NCI-H1417 treated with DMSO at 0.1 percent for 48 hours (cell line): ENCODE measurements at regions not wholly inside any gene's neighbourhood (a gene's known extent, or its start where the extent isn't known, plus 50 kb on each side); places are given as distances from the start of the nearest gene placed in this dataset.

ENCODE experiments used
- DNase-seq: peaks from one replicate; lab custom pipeline; 2025; lab: John Stamatoyannopoulos, UW

DNA sequence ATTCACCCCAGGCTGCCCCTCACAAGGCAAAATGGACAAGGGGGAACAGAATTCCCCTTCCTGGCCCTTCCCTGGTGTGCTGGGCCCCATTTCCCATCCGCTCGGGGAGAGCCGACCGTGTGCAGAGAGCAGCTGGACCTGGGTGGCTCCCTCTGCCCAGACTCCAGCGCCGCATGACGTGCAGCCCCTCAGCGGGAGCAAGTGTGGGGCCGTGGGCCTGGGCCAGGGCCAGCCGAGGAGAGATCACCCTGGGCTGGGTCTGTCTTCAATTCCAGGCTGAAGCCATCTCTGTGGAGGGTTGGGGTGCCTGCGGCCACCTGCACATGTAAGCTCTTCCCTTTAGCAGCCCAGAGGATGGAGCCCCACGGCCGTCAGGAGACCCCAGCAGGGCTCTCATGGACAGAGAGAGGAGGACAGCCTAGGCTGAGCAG lies 241.8 kb downstream of the TTLL2 start:
- DNase-seq, result no peak

DNA sequence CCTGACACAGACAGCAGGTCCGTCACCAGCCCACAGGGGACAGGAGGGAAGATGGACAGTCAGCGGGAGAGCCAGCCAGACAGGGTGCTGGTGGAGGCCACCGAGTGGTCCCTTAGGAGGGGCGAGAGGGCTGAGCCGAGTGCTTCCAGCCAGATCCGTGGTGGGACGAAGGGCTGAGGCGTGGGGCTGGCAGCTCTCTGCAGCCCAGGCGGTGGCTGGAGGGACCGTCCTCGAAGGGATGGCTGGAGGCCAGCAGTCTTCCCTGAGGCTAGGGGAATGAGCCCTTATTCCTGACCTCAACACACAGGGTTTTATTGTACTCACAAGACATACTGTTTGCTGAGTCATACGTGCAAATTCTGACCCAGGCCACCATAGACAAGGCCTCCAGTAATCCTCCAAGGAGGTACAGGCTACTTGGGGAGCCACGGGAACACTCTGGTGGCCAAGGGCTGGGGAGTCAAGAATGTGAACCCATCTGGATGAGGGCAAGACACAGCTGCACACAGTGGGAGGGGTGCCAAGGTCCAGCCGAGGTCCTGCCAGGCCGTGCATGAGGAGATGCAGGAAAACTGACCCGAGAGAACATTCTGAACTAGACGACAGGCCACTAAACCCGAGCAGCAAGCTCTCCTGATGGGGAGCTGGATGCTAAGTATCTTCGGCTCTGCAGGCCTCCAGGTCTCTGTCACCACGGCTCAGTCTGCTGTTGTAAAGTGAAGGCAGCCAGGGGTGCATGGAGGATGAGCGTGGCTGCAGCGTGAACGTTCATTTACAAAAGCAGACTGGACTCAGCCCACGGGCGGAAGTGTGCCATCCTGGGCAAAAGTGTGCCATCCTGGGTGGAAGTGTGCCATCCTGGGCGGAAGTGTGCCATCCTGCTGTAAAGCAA lies 242.5 kb downstream of the TTLL2 start:
- DNase-seq, result no peak

DNA sequence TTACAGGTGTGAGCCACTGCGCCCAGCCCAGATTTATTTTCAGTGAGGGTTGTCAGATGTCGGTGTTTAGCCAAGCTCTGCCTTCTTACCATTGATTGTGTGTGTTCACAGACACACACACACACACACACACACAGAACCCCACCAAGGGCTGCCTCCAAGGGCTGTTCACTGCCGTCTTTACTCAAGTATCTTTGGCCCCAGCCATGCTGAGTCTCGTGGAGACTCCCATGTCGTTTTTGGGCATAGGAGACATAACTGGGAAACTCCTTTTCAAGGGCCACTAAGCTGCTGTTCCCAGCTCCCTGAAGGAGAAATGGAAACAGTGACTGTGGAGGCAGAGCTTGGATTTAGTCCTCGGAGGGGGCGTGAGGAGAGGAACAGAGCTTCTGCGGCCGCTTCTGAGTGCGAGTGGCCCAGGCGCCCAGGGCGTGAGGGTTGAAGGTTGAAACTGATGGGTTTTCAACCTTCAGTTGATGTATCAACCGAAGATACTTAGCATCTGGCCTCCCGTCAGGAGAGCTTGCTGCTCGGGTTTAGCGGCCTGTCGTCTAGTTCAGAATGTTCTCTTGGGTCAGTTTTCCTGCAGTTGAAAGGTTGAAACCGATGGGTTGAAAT lies 243.6 kb downstream of the TTLL2 start:
- DNase-seq, result no peak

DNA sequence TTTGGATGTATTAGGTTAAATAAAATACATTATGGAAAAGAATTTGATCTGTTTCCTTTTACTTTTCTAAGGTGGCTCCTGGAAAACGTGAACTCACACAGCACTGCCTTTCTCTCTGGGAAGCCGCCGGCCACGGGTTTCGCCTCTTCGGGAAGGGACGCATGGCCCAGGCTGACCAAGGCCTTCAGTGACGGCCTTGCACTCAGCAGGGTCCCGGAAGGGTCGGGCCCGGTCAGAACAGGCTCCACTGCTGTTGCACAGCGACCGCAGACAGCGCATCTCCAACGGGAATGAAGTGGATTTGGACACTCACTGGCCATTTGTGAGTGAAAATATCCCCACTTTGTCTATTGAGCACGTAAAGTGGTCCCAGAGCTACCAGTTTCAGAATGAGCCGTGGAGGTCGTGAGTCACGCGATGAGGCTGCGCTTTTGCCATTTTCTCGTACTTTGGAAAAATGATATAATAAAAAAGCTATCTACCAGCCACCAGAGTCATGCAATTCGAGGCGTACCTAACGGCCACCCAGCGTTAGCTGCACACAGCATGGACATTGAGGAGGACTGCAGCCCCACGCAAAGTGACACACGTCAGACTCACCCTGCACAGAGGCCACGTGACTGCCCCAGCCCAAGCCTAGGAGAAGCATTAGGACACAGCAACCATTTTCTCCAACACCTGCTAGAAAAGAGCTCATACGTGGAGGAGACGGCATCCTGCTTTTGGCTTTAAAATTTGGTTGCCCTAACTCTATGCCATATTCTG lies 244.3 kb downstream of the TTLL2 start:
- DNase-seq, result no peak

DNA sequence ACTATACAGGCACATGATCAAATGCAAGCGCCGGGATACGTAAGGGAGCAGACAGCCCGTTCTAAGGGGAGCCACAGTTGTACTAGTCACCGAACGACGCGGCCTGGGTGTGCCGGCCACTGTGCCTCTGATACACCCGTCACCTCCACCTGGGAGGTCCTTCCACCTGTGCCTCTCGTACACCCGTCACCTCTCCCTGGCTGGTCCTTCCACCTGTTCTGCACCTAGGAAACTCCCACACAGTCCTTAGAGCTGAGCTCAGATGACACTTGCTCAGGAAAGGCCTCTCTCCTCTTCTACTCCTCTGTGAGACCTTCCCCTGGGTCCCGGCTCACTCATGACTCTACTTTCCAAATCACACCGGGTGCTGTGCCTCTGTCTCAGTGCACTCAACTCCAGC lies 245.0 kb downstream of the TTLL2 start:
- DNase-seq, result no peak

DNA sequence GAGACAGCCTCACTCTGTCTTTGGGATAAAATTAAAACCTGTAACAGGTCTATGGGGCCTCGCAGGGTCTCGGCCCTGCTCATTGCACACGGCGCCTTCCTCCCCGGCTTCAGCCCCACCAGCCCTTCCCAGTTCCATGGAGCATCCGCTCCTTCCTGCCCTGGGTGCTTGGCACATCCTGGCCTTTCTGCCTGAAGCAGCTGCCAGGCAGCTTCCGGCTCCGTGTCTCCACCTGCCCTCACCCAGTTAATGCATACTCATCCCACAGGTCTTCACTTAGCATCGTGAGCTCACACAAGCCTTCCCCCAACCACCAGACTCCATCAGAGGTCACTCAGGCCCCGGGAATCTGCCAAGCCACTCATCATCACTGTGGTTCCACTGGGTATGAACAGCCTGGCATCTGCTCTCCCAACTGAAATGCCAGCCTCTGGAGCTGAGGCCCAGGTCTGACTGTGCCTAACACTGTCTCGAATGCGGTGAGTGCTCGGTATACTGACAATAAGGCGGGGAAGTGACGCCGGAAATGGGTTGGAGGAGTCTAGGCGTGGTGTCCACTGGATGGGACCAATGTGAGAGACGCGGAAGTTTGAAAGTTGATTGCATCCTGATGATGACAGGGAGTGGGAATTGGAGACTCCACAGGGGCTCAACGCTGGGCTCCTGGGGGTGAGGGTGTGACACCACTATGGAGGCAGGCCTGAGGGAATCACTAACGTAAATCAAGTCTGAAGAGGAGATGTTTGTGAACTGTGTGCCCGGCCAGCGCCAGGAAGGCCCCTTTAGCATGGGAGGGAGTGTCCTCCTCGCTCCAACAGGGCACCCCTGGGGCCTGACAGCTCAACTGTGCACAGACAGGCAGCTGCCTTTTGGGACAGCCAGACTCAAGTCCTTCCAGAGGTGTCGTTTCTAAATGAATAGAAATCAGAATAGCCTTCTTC lies 245.8 kb downstream of the TTLL2 start:
- DNase-seq, result no peak

DNA sequence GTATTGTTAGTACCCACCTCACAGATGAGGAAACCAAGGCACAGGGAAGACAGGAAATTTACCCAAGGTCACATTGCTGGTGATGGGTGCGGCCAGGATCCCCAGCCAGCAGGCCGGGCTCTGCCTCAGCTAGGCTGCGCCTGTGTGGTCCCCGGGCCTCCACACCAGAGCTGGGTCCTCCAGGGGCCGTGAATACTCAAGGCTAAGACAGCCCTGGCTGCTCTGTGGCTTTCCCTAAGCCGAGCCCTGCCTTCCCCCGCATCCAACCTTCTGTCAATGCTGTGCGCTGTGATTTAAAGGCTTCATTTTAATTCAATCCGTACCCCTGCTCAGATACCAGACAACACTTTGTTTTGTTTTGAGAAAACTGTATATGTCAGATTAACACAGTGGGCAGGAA lies 246.7 kb downstream of the TTLL2 start:
- no peak for DNase-seq

DNA sequence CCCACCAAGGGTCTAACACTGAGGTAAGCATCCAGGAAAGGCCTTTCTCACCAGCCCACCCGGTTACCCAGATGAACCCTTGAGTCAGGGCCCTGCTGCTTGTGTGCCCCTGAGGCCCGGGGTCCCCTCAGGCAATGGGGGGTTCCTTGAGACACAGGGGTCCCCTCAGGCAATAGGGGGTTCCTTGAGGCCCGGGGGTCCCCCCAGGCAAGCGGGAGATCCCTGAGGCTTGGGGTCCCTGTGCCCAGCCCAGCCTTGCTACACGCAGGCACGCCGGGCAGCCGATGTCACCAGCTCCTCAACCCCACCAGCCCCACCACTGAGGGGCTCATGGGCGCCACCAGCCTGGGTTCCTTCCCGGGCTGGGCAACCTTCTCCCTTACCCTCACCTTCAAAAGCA lies 247.2 kb downstream of the TTLL2 start:
- no peak for DNase-seq

DNA sequence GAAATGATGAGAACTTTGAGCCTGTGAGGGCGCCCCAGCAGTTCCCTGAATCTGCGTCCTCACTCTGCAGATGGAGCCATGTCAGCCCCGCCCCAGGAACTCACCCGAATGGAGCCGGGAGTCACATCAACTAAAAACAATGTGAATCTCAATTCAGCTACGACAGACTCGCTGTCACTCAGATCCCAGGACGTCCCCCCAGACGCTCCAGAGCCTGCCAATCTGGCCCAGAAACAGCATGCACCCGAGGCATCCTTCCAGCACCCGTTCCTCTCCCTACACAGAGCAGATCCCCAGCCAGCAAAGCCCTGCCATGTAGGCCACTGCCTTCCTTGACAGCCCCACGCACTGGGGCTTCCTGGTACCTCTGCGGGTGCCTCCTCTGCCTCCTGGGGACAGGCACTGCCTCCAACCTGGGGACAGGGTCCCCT lies 248.0 kb downstream of the TTLL2 start:
- no peak for DNase-seq

DNA sequence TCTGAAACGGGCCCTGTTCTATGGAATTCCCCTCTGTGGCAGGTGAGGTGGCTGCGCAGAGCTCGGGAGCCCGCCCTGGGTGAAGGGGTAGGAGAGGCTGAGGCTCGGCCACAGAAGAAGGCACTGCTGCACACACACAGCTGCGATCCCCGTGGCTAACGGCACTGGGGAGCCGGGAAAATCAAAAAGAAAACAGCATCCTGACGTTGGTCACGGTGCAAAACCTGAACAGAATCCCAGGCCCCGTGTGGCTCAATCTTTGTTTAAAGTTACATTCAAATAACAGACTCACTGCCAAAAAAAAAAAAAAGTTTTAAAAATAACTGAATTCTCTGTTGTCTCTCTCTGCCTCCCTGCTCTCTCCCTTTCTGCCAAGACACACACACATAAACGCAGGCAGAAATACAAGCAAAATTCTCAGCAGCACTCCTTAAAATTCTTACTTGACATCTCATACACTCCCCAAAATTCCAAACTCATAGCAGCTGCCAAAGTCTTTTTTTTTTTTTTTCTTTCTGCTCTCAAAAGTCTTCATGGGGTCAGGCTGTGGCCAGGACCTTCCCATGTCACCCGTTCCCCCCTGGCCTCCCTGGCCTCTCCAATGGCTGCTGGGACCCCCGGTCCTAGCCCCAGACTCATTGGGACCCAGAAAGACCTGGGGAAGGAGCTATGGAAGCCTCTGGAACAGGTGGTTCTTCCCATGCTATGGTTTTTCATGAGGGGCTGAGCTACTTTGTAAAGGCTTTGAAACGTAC lies 248.8 kb downstream of the TTLL2 start:
- no peak for DNase-seq

DNA sequence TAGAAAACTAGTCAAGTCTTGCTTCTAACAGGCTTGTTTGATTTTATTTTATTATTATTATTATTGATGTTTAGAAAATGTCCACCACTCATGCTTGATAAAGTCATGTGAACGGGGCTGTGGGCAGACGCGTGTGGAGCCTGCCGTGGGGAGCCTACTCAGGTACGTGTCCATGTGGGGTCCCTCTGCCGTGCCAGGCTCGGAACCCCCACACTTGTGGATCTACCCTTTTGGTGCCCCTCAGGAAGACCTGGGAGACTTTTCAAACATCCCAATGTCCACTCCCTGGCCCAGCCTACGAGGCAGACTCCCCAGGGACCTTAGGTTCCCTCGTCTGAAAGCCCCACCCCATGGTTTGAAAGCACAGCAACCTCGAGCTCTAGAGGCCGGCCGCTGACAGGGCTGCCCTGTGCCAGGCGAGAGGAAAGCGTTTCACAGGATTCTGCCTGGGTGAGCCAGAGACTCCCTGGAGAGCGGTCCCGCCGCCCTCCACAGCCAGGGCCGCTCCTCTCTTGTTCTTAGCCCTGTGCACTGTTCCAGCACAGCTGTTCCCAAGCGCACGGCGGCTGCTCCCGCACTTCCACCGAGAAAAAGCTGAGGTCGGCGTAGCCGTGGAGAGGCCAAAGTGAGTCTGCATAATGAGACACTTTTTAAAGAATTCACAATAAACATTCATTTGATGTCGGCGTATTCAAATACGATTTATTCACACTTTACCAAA lies 249.7 kb downstream of the TTLL2 start:
- DNase-seq, result no peak

DNA sequence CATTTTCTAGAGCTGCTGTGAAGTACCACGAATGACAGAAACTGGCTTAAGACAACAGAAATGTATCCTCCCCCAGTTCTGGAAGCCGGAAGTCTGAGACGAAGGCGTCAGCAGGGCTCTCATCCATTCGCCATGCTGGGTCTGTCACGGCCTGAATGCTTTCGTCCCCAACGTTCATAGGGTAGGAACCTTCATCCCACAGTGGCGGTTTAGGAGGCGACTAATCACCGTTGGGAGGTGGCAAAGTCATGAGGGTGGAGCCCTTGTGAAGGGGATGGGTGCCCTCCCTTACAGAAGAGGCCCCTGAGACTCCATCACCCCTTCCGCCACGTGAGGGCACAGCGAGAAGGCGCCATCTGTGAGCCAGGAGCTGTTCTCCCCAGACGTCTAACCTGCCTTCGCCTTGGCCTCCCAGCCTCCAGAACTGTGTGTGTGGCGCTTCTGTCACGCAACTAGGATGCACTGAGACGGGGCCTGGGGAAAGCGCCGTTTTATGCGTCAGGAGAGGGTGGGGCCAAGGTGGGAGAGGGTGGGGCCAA lies 250.3 kb downstream of the TTLL2 start:
- no peak for DNase-seq

DNA sequence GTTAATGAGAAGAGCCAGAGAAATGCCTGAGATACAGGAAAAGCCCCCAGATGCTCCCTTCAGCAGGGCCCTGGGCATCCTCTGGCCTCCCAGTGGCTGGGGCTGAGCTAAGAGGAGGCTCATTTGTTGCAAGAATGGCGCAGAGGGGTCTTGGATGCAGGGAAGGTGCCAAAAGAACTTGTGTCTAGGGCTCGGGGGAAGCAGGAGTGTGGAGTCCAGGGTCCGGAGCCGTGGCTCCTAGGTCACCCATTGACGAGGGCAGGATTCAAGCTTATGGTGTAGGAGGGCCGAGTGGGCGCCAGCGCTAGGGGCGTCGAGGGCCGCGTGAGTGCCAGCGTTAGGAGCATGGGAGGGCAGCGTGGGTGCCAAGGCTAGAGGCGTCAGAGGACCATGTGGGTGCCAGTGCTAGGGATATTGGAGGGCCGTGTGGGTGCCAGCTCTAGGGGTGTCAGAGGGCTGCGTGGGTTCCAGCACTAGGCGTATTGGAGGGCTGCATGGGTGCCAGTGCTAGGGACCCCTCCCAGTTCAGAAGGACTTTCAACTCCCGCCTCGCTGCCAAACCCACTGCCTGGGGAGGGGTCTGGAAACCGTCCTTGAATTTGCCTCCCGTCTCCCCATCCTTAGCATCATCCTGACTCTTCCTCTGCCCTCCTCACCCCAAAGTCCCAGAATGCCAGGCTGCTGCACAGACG lies 250.5 kb upstream of the AFDN start:
- DNase-seq, result no peak

DNA sequence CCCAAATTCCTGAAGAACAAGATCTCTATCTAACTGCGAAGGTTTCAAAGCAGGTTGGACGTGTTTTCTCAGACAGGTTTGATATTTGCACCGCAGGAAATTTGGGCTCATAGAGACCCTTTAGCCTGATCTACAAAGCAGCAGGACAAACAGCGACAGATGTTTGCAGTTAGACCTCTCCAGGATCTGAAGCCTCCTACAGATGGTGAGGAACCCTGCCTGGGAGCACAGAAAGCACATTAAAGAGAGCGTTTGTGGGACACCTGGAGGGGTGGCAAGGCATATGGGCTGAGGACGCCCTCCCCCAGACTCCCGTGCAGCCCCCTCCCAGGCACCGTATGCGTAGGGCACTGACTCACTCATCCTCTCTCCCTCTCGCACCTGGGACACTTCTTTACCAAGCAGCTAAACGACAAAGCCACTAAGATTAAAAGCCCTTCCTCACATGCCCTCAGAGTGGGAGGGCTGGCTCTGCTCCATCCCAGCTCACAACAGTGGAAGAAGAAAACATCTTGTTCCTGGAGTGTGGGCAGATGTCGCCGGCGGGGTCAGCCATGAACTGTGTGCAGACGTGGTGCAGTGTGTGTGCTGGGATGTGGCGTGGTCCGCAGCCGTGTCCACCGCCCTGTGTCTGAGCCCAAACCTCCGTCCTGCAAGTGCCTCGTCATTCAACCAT lies 249.7 kb upstream of the AFDN start:
- no peak for DNase-seq

DNA sequence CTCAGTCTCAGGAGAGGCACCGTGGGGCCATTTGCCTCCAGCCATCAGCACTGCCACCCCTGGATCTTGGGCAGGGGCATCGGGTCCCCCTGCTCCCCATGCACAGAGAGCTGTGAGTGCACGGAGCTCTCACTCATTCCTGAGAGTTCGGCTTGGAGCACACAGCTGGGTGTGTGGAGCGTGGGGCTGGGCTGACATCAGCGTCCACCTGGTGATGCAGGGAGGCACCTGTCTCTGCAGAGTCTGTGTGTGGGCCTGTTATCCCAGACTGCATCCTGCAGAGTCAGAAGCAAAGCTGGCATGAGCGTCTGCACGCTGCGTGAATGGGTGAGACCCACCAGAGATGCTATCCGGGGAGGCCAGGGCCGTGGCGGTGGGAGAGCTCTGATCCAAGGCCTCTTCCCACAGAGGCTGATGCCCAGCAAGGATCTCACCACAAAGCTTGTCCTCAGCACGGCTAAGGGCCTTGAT lies 248.8 kb upstream of the AFDN start:
- DNase-seq, result no peak

DNA sequence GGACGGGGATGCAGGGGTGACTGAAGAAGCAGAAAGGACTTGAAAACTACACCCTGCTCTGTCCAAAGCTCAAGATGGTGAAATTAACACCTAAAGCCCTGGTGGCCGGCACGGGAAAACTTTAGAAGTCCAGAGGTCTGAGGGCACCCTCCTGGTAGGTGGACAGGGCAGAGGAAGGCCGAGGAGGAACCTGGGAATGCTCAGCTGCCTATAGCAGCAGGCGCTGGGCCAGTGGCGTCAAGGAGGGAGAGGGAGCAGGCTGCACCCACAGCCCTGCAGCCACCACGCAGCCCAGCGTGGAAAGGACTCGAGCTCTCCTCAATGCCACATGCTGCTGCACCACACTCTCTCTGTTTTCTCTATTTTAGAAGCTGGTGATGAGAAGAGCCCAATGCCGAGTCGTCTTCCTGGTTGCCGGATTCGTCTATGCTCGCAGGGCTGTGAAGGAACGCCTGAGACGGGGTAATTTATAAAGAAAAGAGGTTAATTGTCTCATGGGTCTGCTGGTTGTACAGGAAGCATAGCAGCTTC lies 248.3 kb upstream of the AFDN start:
- DNase-seq, result no peak

DNA sequence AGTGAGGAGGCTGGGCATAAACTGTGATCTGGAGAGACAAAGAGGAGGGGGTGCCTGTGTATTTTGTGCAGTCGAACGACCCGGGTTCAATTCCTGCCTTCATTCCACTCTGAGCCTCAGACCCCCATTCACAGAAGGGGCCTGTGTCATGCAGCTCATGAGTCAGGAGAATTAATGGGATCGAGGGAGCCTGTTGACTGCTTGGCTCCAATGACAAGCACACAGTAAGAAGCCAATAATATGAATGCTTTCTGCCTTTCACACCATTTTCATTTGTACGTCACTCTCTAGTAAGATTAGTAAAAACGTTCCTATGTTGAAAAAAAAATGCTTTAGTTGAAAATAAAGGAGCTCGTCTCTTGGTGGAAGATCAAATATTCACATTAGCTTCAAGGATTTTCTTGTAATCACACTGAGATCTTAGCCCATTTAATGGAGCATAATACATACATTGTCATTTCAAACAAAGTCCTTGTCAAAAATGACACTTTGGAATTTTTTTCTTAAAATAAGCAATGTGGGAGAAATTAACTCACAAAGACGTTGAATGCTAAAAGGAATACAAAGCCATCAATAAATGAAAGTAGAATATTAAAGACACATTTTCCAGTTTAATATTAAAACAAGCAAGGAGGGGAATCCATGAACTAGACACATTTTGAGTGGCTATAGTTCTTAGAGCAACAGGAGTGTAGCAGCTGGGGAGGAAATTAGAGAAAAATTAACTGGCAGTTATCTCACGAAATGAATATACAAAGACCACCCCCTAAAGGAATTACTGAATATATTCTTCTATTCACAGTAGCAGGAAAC lies 246.7 kb upstream of the AFDN start:
- no peak for DNase-seq

DNA sequence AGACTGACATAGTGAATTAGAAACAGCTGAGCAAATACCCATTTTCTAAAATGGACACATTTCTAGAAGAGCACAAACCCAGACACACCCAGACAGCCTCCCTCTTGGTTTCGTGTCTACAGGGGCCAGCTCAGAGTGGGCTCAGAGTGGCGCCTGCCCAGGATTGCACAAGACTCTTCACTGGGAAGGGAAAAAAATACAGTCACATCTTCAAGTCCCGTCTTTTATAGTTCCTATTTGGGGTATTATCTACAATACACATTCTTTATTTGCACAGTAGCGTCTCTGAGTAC lies 246.1 kb upstream of the AFDN start:
- no peak for DNase-seq
